HG03342 (cell line): ENCODE measurements at regions not wholly inside any gene's neighbourhood (a gene's known extent, or its start where the extent isn't known, plus 50 kb on each side); places are given as distances from the start of the nearest gene placed in this dataset.
"Not testable (repeated sequence)": the region's sequence is repeated elsewhere in the genome, so short reads cannot be mapped to it uniquely, and the experiment has no call there.

Source experiments
- ATAC-seq: cut with Tn5 transposase; IDR thresholded peaks from one replicate; pipeline ENCODE4 v1.9.1; 2021; ENCODE audit warnings: mild to moderate bottlenecking, moderate library complexity; ENCODE audit not compliant: unreplicated experiment

GRCh38 chr7:4436936-4437335 lies 245.2 kb upstream of the FOXK1 start:
- no peak for ATAC-seq

- ATAC-seq, result no peak
Measured at GRCh38 chr7:4437916-4438315, 244.2 kb upstream of the FOXK1 start.

GRCh38 chr7:4438723-4439245 lies 243.3 kb upstream of the FOXK1 start:
- ATAC-seq, result no peak

- ATAC-seq, result no peak
Measured at GRCh38 chr7:4439444-4439843, 242.7 kb upstream of the FOXK1 start.

GRCh38 chr7:4444106-4444505 lies 238.0 kb upstream of the FOXK1 start:
- ATAC-seq, result no peak

GRCh38 chr7:4445777-4446176 lies 236.3 kb upstream of the FOXK1 start:
- ATAC-seq, result no peak

- ATAC-seq, result no peak
Measured at GRCh38 chr7:4449263-4449662, 232.8 kb upstream of the FOXK1 start.

- no peak for ATAC-seq
Measured at GRCh38 chr7:4450483-4450882, 231.6 kb upstream of the FOXK1 start.

GRCh38 chr7:4460597-4460996 lies 221.5 kb upstream of the FOXK1 start:
- ATAC-seq, result no peak

- no peak for ATAC-seq
Measured at GRCh38 chr7:4461531-4461930, 220.6 kb upstream of the FOXK1 start.

GRCh38 chr7:4468320-4469102 lies 213.6 kb upstream of the FOXK1 start:
- ATAC-seq, result no peak

- ATAC-seq, result no peak
Measured at GRCh38 chr7:4470246-4470645, 211.8 kb upstream of the FOXK1 start.

- ATAC-seq, result no peak
Measured at GRCh38 chr7:4472728-4473127, 209.4 kb upstream of the FOXK1 start.

GRCh38 chr7:4479367-4480039 lies 202.6 kb upstream of the FOXK1 start:
- ATAC-seq, result no peak

GRCh38 chr7:4480131-4480530 lies 202.0 kb upstream of the FOXK1 start:
- ATAC-seq, result not testable (repeated sequence)

- ATAC-seq, result no peak
Measured at GRCh38 chr7:4483851-4484250, 198.2 kb upstream of the FOXK1 start.

GRCh38 chr7:4484545-4484944 lies 197.6 kb upstream of the FOXK1 start:
- no peak for ATAC-seq

- no peak for ATAC-seq
Measured at GRCh38 chr7:4486907-4487306, 195.2 kb upstream of the FOXK1 start.

- ATAC-seq, result not testable (repeated sequence)
Measured at GRCh38 chr7:4496911-4497310, 185.2 kb upstream of the FOXK1 start.

GRCh38 chr7:4500812-4501211 lies 181.3 kb upstream of the FOXK1 start:
- no peak for ATAC-seq

- not testable (repeated sequence) for ATAC-seq
Measured at GRCh38 chr7:4507886-4508285, 174.2 kb upstream of the FOXK1 start.

- no peak for ATAC-seq
Measured at GRCh38 chr7:4513450-4513849, 168.6 kb upstream of the FOXK1 start.
